Chondrocyte (in vitro differentiated cells): ENCODE measurements at regions not wholly inside any gene's neighbourhood (a gene's known extent, or its start where the extent isn't known, plus 50 kb on each side); places are given as distances from the start of the nearest gene placed in this dataset.

ENCODE experiments used
- DNase-seq: peaks from one replicate; pipeline ENCODE4 v3.0.0; 2021; ENCODE audit warnings: mixed read lengths, low spot score
- H3K27ac Mint-ChIP-seq: one replicate; pipeline ENCODE4 v1.8.0; 2021; ENCODE audit warnings: mild to moderate bottlenecking, moderate library complexity, mixed read lengths; ENCODE audit not compliant: unreplicated experiment
- H3K27me3 Mint-ChIP-seq: 2 replicates; pipeline ENCODE4 v1.8.0; 2021; ENCODE audit warnings: low read depth, mixed read lengths
- H3K36me3 Mint-ChIP-seq: 2 replicates; pipeline ENCODE4 v1.8.0; 2021; ENCODE audit warnings: low read depth, mixed read lengths
- H3K4me1 Mint-ChIP-seq: 2 replicates; pipeline ENCODE4 v1.8.0; 2021; ENCODE audit warnings: low read depth, mild to moderate bottlenecking, mixed read lengths
- H3K4me3 Mint-ChIP-seq: one replicate; pipeline ENCODE4 v1.8.0; 2021; ENCODE audit warnings: mild to moderate bottlenecking, moderate library complexity, mixed read lengths; ENCODE audit not compliant: unreplicated experiment
- H3K9me3 Mint-ChIP-seq: 2 replicates; pipeline ENCODE4 v1.8.0; 2021; ENCODE audit warnings: low read depth, mixed read lengths
- CTCF ChIP-seq: fragments of 200-600 bp; sonication (generic); IDR thresholded peaks from 2 replicates; pipeline ENCODE4 v1.5.0; 2021; ENCODE audit warnings: antibody characterized with exemption, mild to moderate bottlenecking, moderate library complexity

GRCh38 chr14:95398630-95399547 lies 79.2 kb upstream of the CLMN start:
- TF ChIP-seq CTCF = no peak
- H3K9me3 Mint-ChIP-seq = peaks cover 5% of the 10 kb centered on the region

GRCh38 chr14:95397325-95397724 lies 77.6 kb upstream of the CLMN start:
- peaks cover 2% of the 10 kb centered on the region for H3K27me3 Mint-ChIP-seq
- DNase-seq = no peak
- no peaks in the 10 kb centered on the region for H3K4me1 Mint-ChIP-seq
- H3K9me3 Mint-ChIP-seq = peaks cover 5% of the 10 kb centered on the region
- no peak overlapping the region for H3K4me3 Mint-ChIP-seq
- H3K36me3 Mint-ChIP-seq = peaks cover 4% of the 10 kb centered on the region
- TF ChIP-seq CTCF = no peak
- no peak overlapping the region for H3K27ac Mint-ChIP-seq

More at GRCh38 chr14:95398630-95399547, 79.2 kb upstream of the CLMN start:
- no peak overlapping the region for H3K27ac Mint-ChIP-seq
- peaks cover 3% of the 10 kb centered on the region for H3K4me1 Mint-ChIP-seq
- H3K36me3 Mint-ChIP-seq = peaks cover 4% of the 10 kb centered on the region
- peaks cover 2% of the 10 kb centered on the region for H3K27me3 Mint-ChIP-seq
- H3K4me3 Mint-ChIP-seq = no peak overlapping the region
- no peak for DNase-seq

DNA sequence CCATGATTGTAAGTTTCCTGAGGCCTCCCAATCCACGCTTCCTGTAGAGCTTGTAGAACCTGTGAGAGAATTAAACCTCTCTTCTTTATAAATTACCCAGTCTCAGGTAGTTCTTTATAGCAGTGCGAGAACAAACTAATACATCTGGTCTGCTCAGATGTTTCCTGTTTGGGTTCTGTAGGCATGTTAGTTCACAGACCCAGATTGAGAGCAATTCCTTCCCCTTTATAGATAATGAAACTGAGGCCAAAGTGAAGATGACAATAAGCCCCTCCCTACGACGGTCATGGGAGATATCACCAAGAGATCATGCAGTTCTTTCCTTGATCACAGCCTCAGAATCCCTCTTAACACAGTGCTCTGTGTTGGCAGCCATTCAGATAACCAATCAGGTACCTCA lies 76.5 kb upstream of the CLMN start:
- TF ChIP-seq CTCF = no peak
- no peaks in the 10 kb centered on the region for H3K4me1 Mint-ChIP-seq
- peaks cover 4% of the 10 kb centered on the region for H3K36me3 Mint-ChIP-seq
- H3K9me3 Mint-ChIP-seq = peaks cover 5% of the 10 kb centered on the region
- no peak overlapping the region for H3K27ac Mint-ChIP-seq
- peaks cover 2% of the 10 kb centered on the region for H3K27me3 Mint-ChIP-seq
- DNase-seq = no peak
- H3K4me3 Mint-ChIP-seq = no peak overlapping the region

DNA sequence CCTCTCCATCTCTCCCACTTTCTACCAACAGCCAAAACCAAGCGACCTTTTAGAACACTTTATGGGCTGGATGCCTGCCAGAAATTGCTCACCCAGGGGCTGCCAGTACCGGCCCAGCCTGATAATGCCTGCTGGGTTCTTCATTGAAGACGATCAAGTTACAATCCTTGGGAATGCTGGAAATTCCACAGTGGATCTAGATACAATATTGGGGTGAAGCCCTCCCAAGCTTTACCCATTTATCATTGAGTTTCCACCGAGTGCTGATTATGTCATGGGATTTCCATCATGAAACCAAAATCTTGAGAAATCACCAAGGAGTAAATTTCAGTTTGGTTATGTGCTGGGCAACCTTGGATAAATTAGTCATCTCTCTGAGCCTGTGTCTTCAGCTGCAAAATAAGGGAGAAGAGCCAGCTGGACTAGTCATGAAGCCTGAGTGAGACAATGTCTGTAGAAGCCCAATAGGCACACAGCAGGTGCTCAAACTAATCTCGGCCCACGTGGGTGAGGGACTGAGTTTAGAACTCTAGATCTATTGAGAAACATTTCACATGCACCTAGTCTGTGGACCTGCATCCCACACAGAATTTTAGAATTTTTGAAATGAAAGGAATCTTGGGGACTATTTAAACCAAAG lies 75.5 kb upstream of the CLMN start:
- H3K36me3 Mint-ChIP-seq = peaks cover 4% of the 10 kb centered on the region
- no peak overlapping the region for H3K4me3 Mint-ChIP-seq
- H3K4me1 Mint-ChIP-seq = peaks cover 3% of the 10 kb centered on the region
- H3K27ac Mint-ChIP-seq = no peak overlapping the region
- no peak for DNase-seq
- peaks cover 2% of the 10 kb centered on the region for H3K27me3 Mint-ChIP-seq
- H3K9me3 Mint-ChIP-seq = peaks cover 7% of the 10 kb centered on the region
- no peak for TF ChIP-seq CTCF

DNA sequence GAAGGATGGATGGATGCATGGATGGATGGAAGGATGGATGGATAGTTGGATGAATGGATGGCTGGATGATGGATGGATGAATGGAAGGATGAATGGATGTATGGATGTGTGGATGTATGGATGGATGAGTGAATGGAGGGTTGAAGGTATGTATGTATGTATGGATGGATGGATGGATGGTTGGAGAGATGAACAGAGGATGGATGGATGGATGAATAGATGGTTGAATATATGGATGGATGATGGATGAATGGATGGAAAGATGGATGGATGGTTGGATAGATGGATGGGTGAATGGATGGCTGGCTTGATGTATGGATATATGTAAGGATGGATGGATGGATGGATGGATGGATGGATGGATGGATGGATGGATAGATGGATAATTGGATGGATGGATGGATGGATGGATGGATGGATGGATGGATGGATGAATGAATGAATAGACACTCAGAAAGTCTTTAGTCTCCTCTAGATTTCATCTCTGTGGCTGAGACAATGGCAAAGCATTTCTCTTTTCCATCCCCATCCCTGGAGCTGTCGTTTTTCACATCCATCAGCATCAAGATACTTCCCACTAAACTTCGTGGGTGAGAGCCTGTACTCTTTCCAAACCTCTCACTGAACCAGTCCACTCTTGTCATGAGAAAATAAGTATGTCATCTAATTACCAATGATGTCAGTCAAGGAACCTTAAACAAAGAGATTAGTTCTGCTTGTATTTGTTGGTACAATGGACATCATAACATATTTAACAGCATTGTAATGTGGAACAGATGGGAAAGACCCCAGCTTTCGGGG lies 74.8 kb upstream of the CLMN start:
- Mint-ChIP-seq H3K9me3 (peaks cover 7% of the 10 kb centered on the region), H3K4me1 (peaks cover 11% of the 10 kb centered on the region), H3K4me3 (no peak overlapping the region), H3K27ac (no peak overlapping the region), H3K36me3 (peaks cover 4% of the 10 kb centered on the region), H3K27me3 (peaks cover 2% of the 10 kb centered on the region)
- no peak for DNase-seq
- TF ChIP-seq CTCF = no peak
